GM18502 (cell line): ENCODE measurements at regions not wholly inside any gene's neighbourhood (a gene's known extent, or its start where the extent isn't known, plus 50 kb on each side); places are given as distances from the start of the nearest gene placed in this dataset.

Source experiments
- ATAC-seq: cut with Tn5 transposase; IDR thresholded peaks from one replicate; pipeline ENCODE4 v1.9.1; 2021; ENCODE audit warnings: mild to moderate bottlenecking; ENCODE audit not compliant: unreplicated experiment, poor library complexity

DNA sequence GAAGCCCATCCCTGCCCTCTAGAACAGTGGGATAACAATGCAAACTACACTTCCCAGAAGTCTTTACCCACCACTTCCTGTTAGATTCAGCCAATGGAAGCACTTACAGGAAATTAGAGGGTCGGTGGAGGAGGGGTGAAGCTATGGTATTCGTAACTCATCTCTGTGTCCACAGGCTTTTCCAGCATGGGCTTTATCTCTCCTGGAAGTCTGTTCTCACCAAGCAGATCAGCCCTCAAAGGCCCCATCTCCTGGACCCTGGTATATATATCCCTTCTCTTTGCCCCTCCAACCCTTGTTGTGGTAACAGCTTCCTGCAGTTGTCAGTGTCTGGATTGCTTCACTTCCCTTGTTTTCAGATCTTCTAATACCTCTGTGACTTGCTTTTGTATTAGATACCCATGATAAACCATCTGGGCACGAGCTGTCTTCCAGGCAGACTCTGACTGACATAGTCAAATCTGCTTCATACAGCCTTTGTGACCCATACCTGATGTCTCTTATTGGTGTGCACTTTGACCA lies 475.0 kb upstream of the POU3F3 start:
- ATAC-seq = peak; percentile 93

DNA sequence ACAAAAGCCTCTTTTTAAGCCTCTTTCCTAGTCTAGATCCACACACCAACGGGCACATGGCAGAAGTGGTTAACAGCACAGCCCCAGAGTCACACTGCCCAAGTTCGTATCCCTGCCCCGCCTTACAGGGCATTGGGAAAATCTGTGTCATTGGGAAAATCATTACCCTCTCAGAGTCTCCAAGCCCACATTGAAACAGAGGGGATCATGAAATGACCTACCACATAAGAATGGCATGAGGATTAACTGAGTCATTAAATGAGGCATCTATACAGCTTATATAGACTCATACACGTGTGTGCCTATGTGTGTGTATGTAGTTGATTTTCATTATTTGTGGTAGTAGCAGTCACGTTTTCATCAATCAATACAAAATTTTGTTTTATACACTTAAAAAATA lies 469.0 kb upstream of the POU3F3 start:
- ATAC-seq = no peak

DNA sequence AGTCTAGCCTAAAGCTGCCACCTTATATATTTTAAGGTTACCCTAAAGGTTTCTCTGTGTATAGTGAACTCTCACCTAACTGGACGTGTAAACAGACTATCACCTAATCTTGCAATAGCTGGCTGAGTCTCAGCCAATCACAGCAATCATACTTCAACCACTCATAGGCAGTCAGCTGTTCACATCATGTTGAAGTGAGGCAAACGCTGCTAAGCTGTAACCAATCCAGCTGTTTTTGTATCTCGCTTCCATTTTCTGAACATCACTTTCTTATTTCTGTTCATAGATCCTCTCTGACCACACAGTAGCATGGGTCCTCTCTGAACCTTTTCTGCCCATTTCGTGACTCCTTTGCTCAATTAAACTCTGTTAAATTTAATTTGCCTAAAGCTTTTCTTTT lies 468.2 kb upstream of the POU3F3 start:
- no peak for ATAC-seq

DNA sequence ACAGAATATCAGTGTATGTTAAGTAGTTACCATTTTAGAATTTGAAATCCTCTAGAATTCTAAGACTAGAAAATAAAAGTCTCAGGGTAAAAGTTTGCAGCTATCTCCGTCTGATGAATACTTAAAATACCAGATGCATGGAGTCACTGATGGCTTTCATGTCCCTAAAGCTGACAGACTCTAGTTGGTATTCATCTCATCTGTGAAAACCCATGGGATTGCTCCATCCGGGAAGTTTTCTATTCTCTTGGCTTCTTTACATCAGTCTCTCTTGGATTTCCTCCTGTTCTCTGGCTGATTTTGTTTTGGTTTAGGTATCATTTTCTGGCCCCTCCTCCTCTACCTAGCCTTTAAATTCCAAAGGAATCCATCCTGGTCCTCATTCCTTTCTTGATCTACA lies 465.6 kb upstream of the POU3F3 start:
- no peak for ATAC-seq

DNA sequence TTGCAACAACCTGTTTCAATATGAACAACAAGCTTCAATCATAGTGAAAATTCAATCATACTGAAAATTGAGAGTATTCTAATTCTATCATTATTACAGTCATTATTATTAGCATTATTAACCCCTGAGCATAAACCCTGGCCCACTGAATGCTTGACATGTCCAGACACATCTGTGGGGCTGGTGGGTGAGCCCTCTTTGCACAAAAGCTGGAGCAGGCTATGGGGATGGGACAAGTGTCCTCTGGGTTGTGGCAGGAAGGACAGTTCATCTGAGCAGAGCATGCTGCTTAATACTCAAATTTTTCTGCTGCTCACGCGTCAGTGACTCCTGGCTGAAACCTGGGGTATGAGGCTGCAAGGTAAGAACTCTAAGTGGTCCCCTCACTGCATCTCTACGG lies 451.1 kb upstream of the POU3F3 start:
- no peak for ATAC-seq

DNA sequence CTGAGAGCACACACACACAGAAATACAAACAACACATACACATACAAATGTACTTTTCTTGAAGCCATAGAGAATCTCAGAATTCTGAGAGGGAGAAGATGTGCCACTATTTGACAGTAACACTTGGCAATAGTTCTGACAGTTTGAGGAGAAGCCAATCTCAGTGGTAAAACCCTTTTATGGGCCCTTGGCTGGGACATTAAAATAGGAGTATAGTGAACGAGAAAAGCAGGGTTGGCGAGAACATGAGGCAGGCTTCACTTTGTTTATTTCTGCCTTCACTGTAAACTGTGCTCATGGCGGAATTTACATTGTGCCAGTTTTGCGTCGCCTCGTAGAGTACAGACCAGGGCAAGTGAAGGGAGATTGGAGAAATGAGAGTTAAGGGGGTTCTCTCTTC lies 449.4 kb upstream of the POU3F3 start:
- ATAC-seq = no peak

DNA sequence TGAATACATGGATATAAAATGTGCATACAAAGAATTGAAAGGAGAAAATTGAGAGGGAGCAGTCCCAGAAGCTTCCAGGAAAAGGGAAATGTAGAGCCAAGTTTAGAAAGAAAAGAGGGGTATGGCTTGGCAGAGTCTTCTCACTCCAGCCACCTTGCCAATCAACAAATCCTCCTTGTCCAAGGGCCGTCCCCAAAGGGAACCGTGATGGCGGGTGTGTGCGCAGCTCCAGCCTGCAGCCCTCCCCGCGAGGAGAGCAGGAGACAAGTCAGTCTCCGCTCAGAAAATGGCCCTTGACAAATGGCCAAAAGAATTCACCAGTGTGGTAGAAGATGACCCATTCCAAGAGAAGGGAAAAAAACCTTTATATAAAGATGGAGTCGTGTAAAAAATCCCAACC lies 448.3 kb upstream of the POU3F3 start:
- no peak for ATAC-seq

DNA sequence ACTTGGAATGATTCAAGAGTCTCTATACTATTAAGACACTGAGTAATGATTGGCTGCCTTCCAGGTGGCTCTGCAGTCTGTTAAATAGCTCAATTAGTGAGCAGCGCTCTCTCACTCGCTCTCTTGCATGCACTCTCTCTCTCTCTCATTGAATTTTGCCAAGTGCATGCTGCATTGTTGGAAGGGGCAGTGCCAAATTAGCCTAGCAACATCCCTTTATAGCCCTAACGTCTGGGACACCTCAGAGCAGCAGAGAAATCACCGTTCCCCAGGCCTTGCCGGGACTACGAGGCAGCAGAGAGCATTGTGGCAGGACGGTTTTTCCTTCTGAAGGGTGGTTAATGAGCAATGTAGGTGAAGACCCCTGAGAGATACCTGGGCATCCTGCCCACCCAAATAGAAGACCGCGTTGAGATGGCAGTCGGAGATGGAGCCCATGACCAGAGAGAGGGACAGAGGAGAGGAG lies 447.6 kb upstream of the POU3F3 start:
- ATAC-seq = no peak

DNA sequence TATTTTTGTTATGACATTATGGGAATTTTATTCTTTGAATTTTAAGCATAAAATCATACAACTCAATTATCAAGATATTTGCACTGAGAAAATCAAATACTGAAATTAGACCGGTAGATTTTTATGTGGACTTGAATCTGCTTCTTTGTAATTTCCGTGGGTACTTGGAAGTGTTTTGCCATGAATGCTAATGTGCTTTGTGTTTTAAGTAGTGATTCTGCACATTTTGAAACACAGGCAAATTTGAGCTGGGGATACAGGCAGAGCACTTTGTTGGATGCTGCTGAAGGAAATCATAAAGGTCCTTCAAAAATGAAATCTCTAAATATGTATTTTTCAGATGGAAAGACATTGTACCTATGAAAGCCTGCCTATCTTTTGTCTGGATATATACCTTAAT lies 446.3 kb upstream of the POU3F3 start:
- no peak for ATAC-seq

DNA sequence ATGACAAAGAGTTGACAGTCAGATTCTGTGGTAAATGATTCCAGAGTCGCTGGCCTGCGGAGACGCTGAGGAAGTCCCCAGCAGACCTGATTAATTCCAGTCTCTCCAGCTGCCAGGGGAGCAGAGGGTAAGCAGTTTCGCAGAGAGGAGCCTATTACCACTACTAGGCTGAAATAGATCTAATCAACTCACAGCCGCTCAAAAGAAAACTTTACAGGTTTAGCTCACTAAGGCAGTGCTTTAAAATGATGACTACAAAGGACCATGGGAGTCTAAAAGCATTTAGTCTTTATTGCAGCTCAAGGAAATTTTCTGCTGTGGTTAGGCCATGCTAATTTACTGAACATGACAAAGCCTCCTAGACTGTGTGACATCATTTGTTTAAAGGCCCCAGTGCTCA lies 445.6 kb upstream of the POU3F3 start:
- ATAC-seq = no peak

DNA sequence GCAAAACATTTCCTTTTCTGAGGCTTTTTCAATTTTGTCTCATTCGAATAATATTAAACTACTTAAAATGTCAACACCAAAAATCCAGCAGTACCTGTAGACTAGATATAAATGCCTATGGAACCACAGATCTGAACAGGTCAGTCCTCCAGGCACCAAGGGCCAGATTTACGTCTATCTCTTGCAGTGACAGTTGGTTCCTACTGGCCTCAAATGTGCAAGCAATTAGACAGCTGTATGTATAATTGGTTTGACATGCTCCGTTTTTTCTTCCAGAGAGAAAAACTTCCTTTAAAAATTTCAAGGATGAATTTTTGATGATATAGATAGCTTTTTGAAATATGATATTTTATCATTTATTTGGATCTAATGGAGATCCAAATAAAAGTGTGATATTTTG lies 443.8 kb upstream of the POU3F3 start:
- ATAC-seq = no peak

DNA sequence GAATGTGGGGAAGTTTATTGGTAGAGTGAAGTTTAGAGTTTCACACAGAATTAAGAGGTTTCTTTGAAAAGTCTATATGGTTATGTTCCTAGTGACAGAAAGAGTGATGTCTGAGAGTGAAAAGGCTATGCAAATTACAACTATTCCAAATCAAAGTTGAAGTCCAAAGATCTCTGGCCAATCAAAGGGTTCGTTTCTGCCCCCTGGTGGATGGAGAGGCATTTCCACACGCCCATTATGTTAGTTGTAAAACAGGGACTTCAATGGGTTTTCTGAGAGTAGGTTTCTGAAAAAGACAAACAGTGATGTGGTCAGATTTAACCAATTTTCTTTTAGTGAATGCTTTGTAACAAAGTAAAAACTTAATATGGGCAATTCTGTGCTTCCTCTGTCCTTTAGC lies 441.5 kb upstream of the POU3F3 start:
- peak; percentile 81 for ATAC-seq

DNA sequence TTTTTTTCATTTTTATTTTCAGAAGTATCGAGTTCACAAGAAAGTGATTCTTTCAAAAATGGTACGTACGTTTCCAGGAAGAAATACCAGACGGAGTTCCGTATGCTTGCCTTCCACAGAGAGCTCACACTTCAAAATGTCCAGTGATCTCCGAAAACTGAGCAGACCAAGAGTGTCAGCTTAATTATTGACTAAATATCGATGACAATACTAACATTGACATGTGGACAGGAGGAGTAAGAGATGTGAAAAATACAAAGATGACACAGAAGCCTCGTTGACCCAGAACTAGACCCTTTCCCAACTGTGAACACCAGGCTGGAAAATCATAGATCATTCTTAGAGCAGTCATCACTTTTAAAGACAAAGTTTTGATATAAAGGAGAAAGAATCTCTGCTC lies 440.0 kb upstream of the POU3F3 start:
- ATAC-seq = no peak

DNA sequence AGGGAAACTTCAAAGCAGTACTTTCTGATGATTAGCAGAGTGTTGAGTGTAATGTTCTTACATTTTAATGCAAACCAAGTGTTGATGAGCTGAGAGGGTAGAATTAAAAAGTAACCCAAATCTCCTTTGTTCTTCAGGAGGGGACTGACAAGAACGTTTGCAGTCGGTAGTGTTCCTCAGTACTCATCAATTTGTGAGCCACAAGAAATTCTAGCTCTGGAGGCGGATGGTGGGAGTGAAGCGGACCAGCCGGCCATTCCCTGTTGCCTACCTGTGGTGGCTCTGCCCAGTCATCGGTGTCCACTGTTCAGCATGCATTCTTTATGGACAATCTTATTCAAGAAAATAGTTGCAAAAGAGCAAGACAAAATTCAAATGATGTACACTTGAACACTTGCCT lies 438.6 kb upstream of the POU3F3 start:
- no peak for ATAC-seq

DNA sequence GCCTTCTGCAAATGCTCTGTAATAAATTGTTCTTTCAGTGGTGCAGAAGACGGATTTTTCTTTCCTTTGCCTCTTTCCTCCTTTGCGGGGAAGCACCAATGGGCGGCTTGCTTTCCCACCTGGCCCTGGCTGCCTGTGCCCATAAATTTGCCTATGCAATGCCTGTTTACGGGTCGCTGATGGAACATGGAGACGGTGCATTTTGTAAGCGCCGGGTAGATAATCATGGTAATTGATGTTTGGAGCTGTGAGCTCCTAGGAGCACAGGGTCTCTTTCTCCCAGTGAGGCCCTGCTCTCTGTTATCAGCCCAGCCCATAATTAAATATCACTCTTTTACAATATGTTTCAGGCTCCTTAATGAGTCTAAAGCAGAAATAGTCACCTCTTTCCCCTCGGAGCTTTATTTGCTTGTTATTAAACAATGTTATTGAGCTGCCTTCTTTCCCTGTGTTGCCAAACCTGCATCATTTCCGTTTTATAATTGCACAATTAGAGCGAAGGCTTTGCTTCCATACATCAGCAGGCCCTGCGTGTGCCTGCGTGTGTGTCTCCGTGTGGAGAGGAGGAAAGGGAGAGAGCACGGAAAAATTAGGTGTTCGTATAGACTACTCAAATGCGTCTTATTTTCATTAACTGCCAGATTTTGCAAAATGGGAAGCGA lies 437.4 kb upstream of the POU3F3 start:
- no peak for ATAC-seq

DNA sequence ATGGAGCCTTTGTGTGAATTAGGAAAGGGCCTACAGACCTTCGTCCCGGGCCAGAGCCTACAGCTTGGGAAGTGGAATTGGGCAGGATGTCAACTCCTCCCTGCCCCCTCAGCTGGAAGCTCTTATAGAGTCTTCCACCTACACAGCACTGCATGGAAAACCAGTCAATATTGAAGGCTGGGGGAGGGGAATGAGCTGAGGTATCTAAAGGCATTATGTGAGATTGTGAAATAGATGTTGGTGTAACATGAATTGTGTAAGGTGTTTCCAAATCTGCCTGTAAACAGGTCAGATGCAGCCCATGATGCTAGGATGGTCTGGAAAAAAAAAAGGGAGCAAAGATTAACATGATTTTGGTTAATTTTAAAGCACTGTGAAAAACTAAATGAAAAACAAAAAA lies 433.5 kb upstream of the POU3F3 start:
- ATAC-seq = no peak

DNA sequence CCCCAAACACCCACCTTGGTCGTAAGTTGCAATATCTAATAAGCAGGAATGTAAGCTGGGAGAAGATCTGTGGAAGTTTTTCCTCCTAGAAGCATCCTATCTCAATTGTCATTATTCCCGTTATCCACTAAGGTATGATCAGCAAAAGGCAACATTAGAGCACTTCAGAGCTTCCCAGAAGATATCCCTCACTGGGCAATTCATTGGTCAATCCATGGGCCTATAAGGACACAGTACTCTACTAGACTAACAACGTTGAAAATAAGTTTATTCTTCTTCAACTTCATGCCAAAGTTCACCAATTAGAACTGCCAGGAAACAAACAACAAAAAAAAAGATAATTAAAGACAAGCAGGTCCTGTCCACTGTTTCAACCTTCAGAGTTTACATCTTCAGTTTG lies 433.0 kb upstream of the POU3F3 start:
- no peak for ATAC-seq

DNA sequence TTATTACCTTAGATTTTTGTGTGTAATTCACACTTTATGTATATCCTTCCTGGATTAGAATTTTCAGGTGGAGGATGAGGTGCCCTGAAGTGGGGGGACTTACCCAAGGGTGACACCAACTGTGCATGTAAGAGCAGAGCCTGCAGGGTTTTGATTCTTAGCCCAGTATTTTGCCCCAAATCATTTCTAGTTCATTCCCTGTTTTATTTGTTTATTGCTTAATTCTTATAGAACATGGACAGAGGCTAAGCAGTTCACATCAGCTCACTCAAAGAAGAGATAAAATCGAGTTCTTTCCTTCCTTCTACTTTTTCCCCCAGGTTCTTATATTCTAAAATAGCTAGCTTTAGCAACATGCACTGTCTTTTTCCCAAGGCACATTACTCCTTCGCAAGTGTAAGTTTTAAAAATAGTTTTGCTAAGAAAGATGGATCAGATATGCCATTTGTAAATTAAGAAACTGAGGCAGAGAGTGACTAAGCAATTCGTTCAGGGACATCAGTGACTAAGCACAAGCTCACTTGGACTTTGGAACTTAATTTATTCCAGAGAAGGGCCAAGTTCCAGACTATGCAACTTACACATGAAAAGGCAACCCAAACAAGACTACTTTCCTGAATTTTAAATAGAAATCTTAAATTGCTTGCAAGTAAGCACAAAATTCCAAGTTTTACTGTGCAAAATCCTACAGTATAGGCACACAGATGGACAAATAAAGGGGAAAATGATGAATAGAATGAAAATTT lies 427.9 kb upstream of the POU3F3 start:
- ATAC-seq = no peak

DNA sequence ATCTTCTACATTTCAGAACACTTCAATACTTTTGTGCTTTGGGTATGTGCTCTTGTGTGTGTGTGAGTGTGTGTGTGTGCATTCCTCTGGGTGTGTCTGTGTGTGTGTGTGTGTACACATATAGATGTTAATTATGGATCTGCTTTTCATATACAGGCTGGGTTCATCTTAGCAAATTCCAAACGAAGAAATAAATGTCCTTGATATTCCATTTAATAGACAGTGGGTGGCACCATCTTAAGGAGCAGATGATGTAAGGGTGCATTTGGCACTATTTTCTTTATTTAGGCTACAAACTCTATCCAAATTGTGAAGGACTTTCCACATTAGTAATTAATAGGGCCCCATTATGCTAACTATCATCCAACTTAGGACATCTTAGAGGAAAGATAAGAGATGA lies 425.8 kb upstream of the POU3F3 start:
- no peak for ATAC-seq

DNA sequence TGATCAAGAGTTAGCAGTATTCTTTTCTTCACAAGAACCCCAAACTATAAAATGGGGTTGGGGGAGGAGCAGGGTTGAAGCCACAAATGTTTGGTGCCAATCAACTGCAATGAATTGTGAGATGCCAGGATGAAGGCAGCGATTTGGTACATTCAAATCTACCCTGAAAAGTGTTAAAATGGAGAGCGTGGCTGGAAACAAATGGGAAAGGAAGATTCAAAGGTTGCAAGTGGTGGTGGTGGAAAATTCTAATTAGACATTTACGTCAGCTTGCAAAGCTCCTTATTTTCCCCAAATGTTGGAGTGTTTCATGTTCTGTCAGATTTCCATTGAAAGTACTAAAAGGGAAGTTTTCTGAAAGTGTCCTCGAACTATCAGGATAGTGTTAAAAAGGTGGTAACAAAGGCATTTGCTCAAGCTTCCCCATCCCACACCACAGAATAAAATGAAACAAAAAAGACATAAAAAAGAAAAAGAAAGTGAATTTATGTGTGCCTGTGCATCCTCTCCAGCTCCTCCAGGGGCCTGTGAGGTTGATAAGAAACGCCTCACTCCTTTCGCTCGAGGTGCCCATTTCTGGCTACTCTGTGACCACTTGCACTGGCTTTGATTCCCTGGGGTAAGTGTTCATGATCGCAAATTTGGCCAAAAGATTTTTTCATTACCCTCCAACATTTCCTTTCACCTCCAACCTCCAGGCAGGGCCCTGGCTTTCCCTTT lies 424.1 kb upstream of the POU3F3 start:
- no peak for ATAC-seq

DNA sequence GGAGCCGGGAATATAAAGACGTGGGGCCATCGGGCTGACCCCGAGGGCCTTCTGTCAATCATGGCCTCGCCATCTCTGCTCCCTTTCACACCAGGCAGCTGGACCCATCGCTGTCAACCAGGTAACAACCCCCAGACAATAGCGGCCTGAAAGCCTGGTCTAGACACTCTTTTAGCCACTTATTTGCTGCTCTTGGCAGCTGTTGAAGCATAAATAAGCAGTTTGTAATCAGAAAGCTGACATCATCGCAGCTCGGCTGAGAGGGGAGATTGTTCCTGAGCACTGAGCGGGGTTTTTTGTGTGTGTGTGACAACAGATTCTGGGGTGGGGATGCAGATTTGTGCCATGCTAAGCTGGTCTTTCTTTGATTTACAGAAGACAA lies 423.6 kb upstream of the POU3F3 start:
- ATAC-seq = no peak
